ENCODE measurements at regions not wholly inside any gene's neighbourhood (a gene's known extent, or its start where the extent isn't known, plus 50 kb on each side); places are given as distances from the start of the nearest gene placed in this dataset.
"Not testable (repeated sequence)": the region's sequence is repeated elsewhere in the genome, so short reads cannot be mapped to it uniquely, and the experiment has no call there.

GRCh38 chr19:21611659-21612402 is 106.4 kb downstream of the ZNF429 start:
- H3K27me3 ChIP-seq (ENCODE audit: control insufficient read depth, insufficient read depth, low read length): no peaks in the 10 kb centered on the region
- no peak for TF ChIP-seq CTCF (IDR thresholded peaks at IDR 0.05; ENCODE audit: insufficient read depth, low read depth, low read length)
- CTCF ChIA-PET: no interaction called here
- no peak overlapping the region for H3K4me3 ChIP-seq (ENCODE audit: low read depth, low read length)
- POLR2A ChIA-PET: no interaction called here
- DNase-seq (ENCODE audit: low read depth): no peak
- no peaks in the 10 kb centered on the region for H3K36me3 ChIP-seq (ENCODE audit: control insufficient read depth, insufficient read depth, low read length)

- TF ChIP-seq CTCF (IDR thresholded peaks at IDR 0.05; ENCODE audit: insufficient read depth, low read depth, low read length): no peak
- DNase-seq (ENCODE audit: low read depth): no peak
- POLR2A ChIA-PET: no interaction called here
- CTCF ChIA-PET: no interaction called here
- Histone ChIP-seq H3K27me3 (ENCODE audit: control insufficient read depth, insufficient read depth, low read length) (no peaks in the 10 kb centered on the region), H3K36me3 (ENCODE audit: control insufficient read depth, insufficient read depth, low read length) (no peaks in the 10 kb centered on the region), H3K4me3 (ENCODE audit: low read depth, low read length) (no peak overlapping the region)
Measured at GRCh38 chr19:21610787-21611186, 105.4 kb downstream of the ZNF429 start.

- TF ChIP-seq CTCF (IDR thresholded peaks at IDR 0.05; ENCODE audit: insufficient read depth, low read depth, low read length): no peak
- Histone ChIP-seq H3K4me3 (ENCODE audit: low read depth, low read length) (no peak overlapping the region), H3K27me3 (ENCODE audit: control insufficient read depth, insufficient read depth, low read length) (no peaks in the 10 kb centered on the region), H3K36me3 (ENCODE audit: control insufficient read depth, insufficient read depth, low read length) (no peaks in the 10 kb centered on the region)
- ChIA-PET POLR2A (no interaction called here), CTCF (no interaction called here)
- DNase-seq (ENCODE audit: low read depth): no peak
Measured at GRCh38 chr19:21610341-21610740, 104.9 kb downstream of the ZNF429 start.

- Histone ChIP-seq H3K27me3 (ENCODE audit: control insufficient read depth, insufficient read depth, low read length) (no peaks in the 10 kb centered on the region), H3K4me3 (ENCODE audit: low read depth, low read length) (no peak overlapping the region), H3K36me3 (ENCODE audit: control insufficient read depth, insufficient read depth, low read length) (no peaks in the 10 kb centered on the region)
- no peak for DNase-seq (ENCODE audit: low read depth)
- CTCF ChIA-PET: no interaction called here
- POLR2A ChIA-PET: no interaction called here
- TF ChIP-seq CTCF (IDR thresholded peaks at IDR 0.05; ENCODE audit: insufficient read depth, low read depth, low read length): no peak
Measured at GRCh38 chr19:21608571-21608970, 103.2 kb downstream of the ZNF429 start.

- ChIA-PET CTCF (no interaction called here), POLR2A (no interaction called here)
- Histone ChIP-seq H3K27me3 (ENCODE audit: control insufficient read depth, insufficient read depth, low read length) (no peaks in the 10 kb centered on the region), H3K36me3 (ENCODE audit: control insufficient read depth, insufficient read depth, low read length) (no peaks in the 10 kb centered on the region), H3K4me3 (ENCODE audit: low read depth, low read length) (no peak overlapping the region)
- DNase-seq (ENCODE audit: low read depth): no peak
- no peak for TF ChIP-seq CTCF (IDR thresholded peaks at IDR 0.05; ENCODE audit: insufficient read depth, low read depth, low read length)
Measured at GRCh38 chr19:21607449-21607848, 102.0 kb downstream of the ZNF429 start.

- POLR2A ChIA-PET; CTCF ChIA-PET; H3K27me3 ChIP-seq (ENCODE audit: control insufficient read depth, insufficient read depth, low read length); DNase-seq (ENCODE audit: low read depth); H3K4me3 ChIP-seq (ENCODE audit: low read depth, low read length); H3K36me3 ChIP-seq (ENCODE audit: control insufficient read depth, insufficient read depth, low read length): not testable (repeated sequence)
Measured at GRCh38 chr19:21607011-21607410, 101.6 kb downstream of the ZNF429 start.

GRCh38 chr19:21606326-21606725 is 100.9 kb downstream of the ZNF429 start:
- H3K36me3 ChIP-seq (ENCODE audit: control insufficient read depth, insufficient read depth, low read length); POLR2A ChIA-PET; H3K27me3 ChIP-seq (ENCODE audit: control insufficient read depth, insufficient read depth, low read length); H3K4me3 ChIP-seq (ENCODE audit: low read depth, low read length); CTCF ChIA-PET; DNase-seq (ENCODE audit: low read depth): not testable (repeated sequence)

All from BJ (cell line).